PC-9 (cell line): ENCODE measurements at regions not wholly inside any gene's neighbourhood (a gene's known extent, or its start where the extent isn't known, plus 50 kb on each side); places are given as distances from the start of the nearest gene placed in this dataset.

Experiments used
- EZH2 ChIP-seq: fragments of 200-600 bp; sonication (generic); IDR thresholded peaks from 2 replicates; pipeline ENCODE4 v1.8.0; 2017; ENCODE audit warnings: antibody characterized with exemption, low read depth
- TF ChIP-seq, protein P1 (sequence below): fragments of 200-600 bp; sonication (generic); conservative IDR thresholded peaks from 2 replicates; pipeline ENCODE4 v1.6.1; 2017; ENCODE audit warnings: mixed run types, antibody characterized with exemption, mild to moderate bottlenecking, moderate library complexity

- TF ChIP-seq, protein P1, sequence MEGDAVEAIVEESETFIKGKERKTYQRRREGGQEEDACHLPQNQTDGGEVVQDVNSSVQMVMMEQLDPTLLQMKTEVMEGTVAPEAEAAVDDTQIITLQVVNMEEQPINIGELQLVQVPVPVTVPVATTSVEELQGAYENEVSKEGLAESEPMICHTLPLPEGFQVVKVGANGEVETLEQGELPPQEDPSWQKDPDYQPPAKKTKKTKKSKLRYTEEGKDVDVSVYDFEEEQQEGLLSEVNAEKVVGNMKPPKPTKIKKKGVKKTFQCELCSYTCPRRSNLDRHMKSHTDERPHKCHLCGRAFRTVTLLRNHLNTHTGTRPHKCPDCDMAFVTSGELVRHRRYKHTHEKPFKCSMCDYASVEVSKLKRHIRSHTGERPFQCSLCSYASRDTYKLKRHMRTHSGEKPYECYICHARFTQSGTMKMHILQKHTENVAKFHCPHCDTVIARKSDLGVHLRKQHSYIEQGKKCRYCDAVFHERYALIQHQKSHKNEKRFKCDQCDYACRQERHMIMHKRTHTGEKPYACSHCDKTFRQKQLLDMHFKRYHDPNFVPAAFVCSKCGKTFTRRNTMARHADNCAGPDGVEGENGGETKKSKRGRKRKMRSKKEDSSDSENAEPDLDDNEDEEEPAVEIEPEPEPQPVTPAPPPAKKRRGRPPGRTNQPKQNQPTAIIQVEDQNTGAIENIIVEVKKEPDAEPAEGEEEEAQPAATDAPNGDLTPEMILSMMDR: no peak
- no peak for TF ChIP-seq EZH2
Measured at GRCh38 chr22:27309697-27310096, 491.9 kb downstream of the MN1 start.
